HepG2 (cell line): ENCODE measurements at regions not wholly inside any gene's neighbourhood (a gene's known extent, or its start where the extent isn't known, plus 50 kb on each side); places are given as distances from the start of the nearest gene placed in this dataset.

Experiments used
- ATAC-seq: fragments of 200-7000 bp; cut with Tn5 transposase; 3 replicates; pipeline ENCODE4 v1.9.1; 2020; ENCODE audit warnings: mild to moderate bottlenecking, moderate library complexity
- BruUV-seq: library from RNA; stranded (reverse); fragments of 400-500 nt; replicated peaks from 2 replicates; lab custom pipeline; 2021; lab: Mats Ljungman, UMichigan
- CTCF ChIA-PET: fragments of 300-600 bp; formaldehyde crosslinking; extraction: SDS; loops from one replicate; lab custom pipeline; 2021; ENCODE audit warnings: low total read pairs, inconsistent platforms, low intra/inter-chr PET ratio; lab: Yijun Ruan, JAX
- POLR2A ChIA-PET: fragments of 350-600 bp; sonication (Branson Sonifier 250); formaldehyde crosslinking; loops from one replicate; lab custom pipeline; 2020; ENCODE audit warnings: antibody characterized with exemption, inconsistent platforms; lab: Yijun Ruan, JAX
- DNase-seq: peaks from one replicate; pipeline ENCODE4 v3.0.0-alpha.2; 2015; ENCODE audit warnings: low spot score
- FAIRE-seq: peaks from 3 replicates; lab custom pipeline; 2011; peaks lifted over from hg19 to GRCh38; lab: Jason Lieb, UNC
- H2AFZ ChIP-seq: one replicate; pipeline ENCODE4 v1.6.1; 2011; ENCODE audit warnings: low read length, inconsistent platforms
- H3K27ac ChIP-seq: fragments of 300-600 bp; 3 replicates; pipeline ENCODE4 v1.8.0; 2011; ENCODE audit warnings: mixed run types, mild to moderate bottlenecking, mixed read lengths, low read length, inconsistent platforms; ENCODE audit not compliant: insufficient read depth; ENCODE audit errors: extremely low read length
- H3K27me3 ChIP-seq, 2 experiments: fragments of 200-600 bp in 1 of 2; 2 replicates in 1 of 2; 3 replicates in 1 of 2; pipeline versions ENCODE4 v1.6.0 to v1.8.0; 2011; ENCODE audit warnings: low read length in 2 of 2, mild to moderate bottlenecking in 2 of 2, moderate library complexity in 2 of 2, inconsistent platforms in 1 of 2; ENCODE audit not compliant: insufficient read depth in 2 of 2, control insufficient read depth in 1 of 2
- H3K36me3 ChIP-seq, 2 experiments: fragments of 200-600 bp in 1 of 2; replicated peaks in 1 of 2; 2 replicates in 1 of 2; 3 replicates in 1 of 2; pipeline versions ENCODE4 v1.5.1 to v1.8.0; 2011; ENCODE audit warnings: low read length in 2 of 2, inconsistent platforms in 1 of 2; ENCODE audit not compliant: insufficient read depth in 2 of 2, control insufficient read depth in 1 of 2
- H3K4me1 ChIP-seq: 2 replicates; pipeline ENCODE4 v1.5.1; 2012; ENCODE audit warnings: low read length, inconsistent platforms; ENCODE audit not compliant: insufficient read depth
- H3K4me2 ChIP-seq: 2 replicates; pipeline ENCODE4 v1.6.0; 2011; ENCODE audit warnings: low read depth, low read length, inconsistent platforms
- H3K4me3 ChIP-seq, 3 experiments: fragments of 200-600 bp in 1 of 3; sonication (generic), shearing (Covaris generic) in 1 of 3; replicated peaks in 1 of 3; 2 replicates each; pipeline ENCODE4 v1.5.1; 2011 to 2016; ENCODE audit warnings: low read length in 3 of 3, inconsistent platforms in 2 of 3, low read depth in 2 of 3, mild to moderate bottlenecking in 2 of 3, control low read depth in 1 of 3, mixed read lengths in 1 of 3; ENCODE audit not compliant: insufficient read depth in 1 of 3
- H3K79me2 ChIP-seq: one replicate; pipeline ENCODE4 v1.6.1; 2011; ENCODE audit warnings: low read length, inconsistent platforms; ENCODE audit not compliant: insufficient read depth
- H3K9ac ChIP-seq: 2 replicates; pipeline ENCODE4 v1.6.0; 2011; ENCODE audit warnings: mild to moderate bottlenecking, low read depth, low read length, inconsistent platforms; ENCODE audit not compliant: insufficient read depth
- H3K9me3 ChIP-seq: 2 replicates; pipeline ENCODE4 v1.5.1; 2012; ENCODE audit warnings: mild to moderate bottlenecking, low read length
- H4K20me1 ChIP-seq: 2 replicates; pipeline ENCODE4 v1.6.0; 2011; ENCODE audit warnings: inconsistent platforms, mild to moderate bottlenecking, low read length, moderate library complexity; ENCODE audit not compliant: insufficient read depth
- ARID5B ChIP-seq: IDR thresholded peaks from 2 replicates; pipeline ENCODE4 v1.4.0; 2020; ENCODE audit warnings: mild to moderate bottlenecking, missing genetic modification reagents
- BRF2 ChIP-seq: sonication (generic); formaldehyde crosslinking; IDR thresholded peaks from 2 replicates; pipeline ENCODE4 v1.8.1; 2022; ENCODE audit warnings: mild to moderate bottlenecking, missing genetic modification reagents
- GATAD2A ChIP-seq: IDR thresholded peaks from 2 replicates; pipeline ENCODE4 v1.6.1; 2016
- HNF1B ChIP-seq: sonication (generic); formaldehyde crosslinking; IDR thresholded peaks from 2 replicates; pipeline ENCODE4 v1.5.1; 2020; ENCODE audit warnings: mild to moderate bottlenecking, moderate library complexity, missing genetic modification reagents
- HNF4G ChIP-seq, 2 experiments: sonication (generic) in 1 of 2; formaldehyde crosslinking in 1 of 2; IDR thresholded peaks; 2 replicates each; pipeline versions ENCODE4 v1.4.0 to v1.6.1; 2011 to 2020; ENCODE audit warnings: borderline replicate concordance in 2 of 2, low read depth in 2 of 2, mild to moderate bottlenecking in 2 of 2, low read length in 1 of 2, missing genetic modification reagents in 1 of 2, moderate library complexity in 1 of 2
- ZNF607 ChIP-seq: sonication (generic); formaldehyde crosslinking; IDR thresholded peaks from 2 replicates; pipeline ENCODE4 v1.5.1; 2020; ENCODE audit warnings: missing genetic modification reagents, mild to moderate bottlenecking, borderline replicate concordance
- ZNF646 ChIP-seq: sonication (generic); formaldehyde crosslinking; IDR thresholded peaks from 2 replicates; pipeline ENCODE4 v1.9.0; 2021; ENCODE audit warnings: mild to moderate bottlenecking, missing genetic modification reagents
- ZNF775 ChIP-seq: sonication (generic); formaldehyde crosslinking; IDR thresholded peaks from 2 replicates; pipeline ENCODE4 v1.4.0; 2020; ENCODE audit warnings: missing genetic modification reagents, mild to moderate bottlenecking, moderate library complexity, borderline replicate concordance
- ZNF792 ChIP-seq: IDR thresholded peaks from 2 replicates; pipeline ENCODE4 v1.6.1; 2016
- ZNF891 ChIP-seq: sonication (generic); formaldehyde crosslinking; IDR thresholded peaks from 2 replicates; pipeline ENCODE4 v1.5.0; 2020; ENCODE audit warnings: mild to moderate bottlenecking, missing genetic modification reagents
- WGBS: methylation state at CpG from one replicate; pipeline ENCODE4 v1.1.6; 2017; ENCODE audit warnings: low lambda C conversion rate; 5-methylcytosine and 5-hydroxymethylcytosine counted together
- in situ Hi-C: cut with HindIII; loops from 2 replicates; pipeline ENCODE4 v1.10.0; 2017; ENCODE audit warnings: low pct_unique_long_range_greater_than_20kb; ENCODE audit not compliant: extremely low pct_ligation_motif_present
- intact Hi-C: fragments of 100-400 bp; cut with micrococcal nuclease; formaldehyde crosslinking; loops from one replicate; pipeline ENCODE4 v1.10.0; 2022; ENCODE audit not compliant: unreplicated experiment

GRCh38 chr1:87226341-87226760 lies 102.3 kb upstream of the LMO4 start:
- H3K27ac ChIP-seq = no peak overlapping the region
- in situ Hi-C loops = no loop called here
- TF ChIP-seq ZNF775 (CRISPR knock-in tag) = no peak
- TF ChIP-seq ZNF607 (CRISPR knock-in tag) = no peak
- TF ChIP-seq HNF4G (IDR thresholded peaks at IDR 0.05; ENCODE audit: borderline replicate concordance, low read depth, low read length) = peak; percentile 17; the same call in 1 of the 2 replicates
- TF ChIP-seq HNF4G (CRISPR knock-in tag; IDR thresholded peaks at IDR 0.05; ENCODE audit: borderline replicate concordance, low read depth) = no peak
- 0 out of 2 replicates have a peak, but pooled peaks have one; percentile 34 for TF ChIP-seq GATAD2A (CRISPR knock-in tag)
- peak; percentile 45; the same call in 1 of the 2 replicates for TF ChIP-seq ZNF792
- no peak for TF ChIP-seq BRF2 (CRISPR knock-in tag)
- TF ChIP-seq ARID5B (CRISPR knock-in tag) = 0 out of 2 replicates have a peak, but pooled peaks have one; percentile 59
- TF ChIP-seq ZNF891 (CRISPR knock-in tag) = no peak
- TF ChIP-seq HNF1B = 0 out of 2 replicates have a peak, but pooled peaks have one; percentile 29
- TF ChIP-seq ZNF646 (CRISPR knock-in tag) = no peak

More at GRCh38 chr1:87226341-87226760, 102.3 kb upstream of the LMO4 start:
- H3K27me3 ChIP-seq = no peaks in the 10 kb centered on the region
- DNase-seq (peak; percentile 74), FAIRE-seq (peak; percentile 73), ATAC-seq (peak; percentile 98)
- H3K4me3 ChIP-seq = peak overlapping the region in 1 of 3 experiments; percentile 22; a peak in 2 of 6 replicates
- H3K9ac ChIP-seq = 0 out of 2 replicates have a peak overlapping the region, but pooled peaks have one; percentile 14
- H3K4me1 ChIP-seq = peaks cover 17% of the 10 kb centered on the region
- POLR2A ChIA-PET = no interaction called here
- intact Hi-C loops = loop anchor here (5.0 kb wide), 1 partner anchor 101 kb away; the partner anchor contains the start of gene LMO4
- H3K4me2 ChIP-seq = peak overlapping the region; percentile 63
- 56% methylated on average over 8 of the region's 8 CpGs for WGBS
- no peaks in the 10 kb centered on the region for H3K79me2 ChIP-seq
- H3K9me3 ChIP-seq = no peaks in the 10 kb centered on the region
- no peaks in the 10 kb centered on the region for H4K20me1 ChIP-seq
- CTCF ChIA-PET = no interaction called here
- peak overlapping the region; percentile 36 for H2AFZ ChIP-seq
- BruUV-seq = no TSS peak
- no peaks in the 10 kb centered on the region for H3K36me3 ChIP-seq
